Ovary (tissue), 7 donors: ENCODE measurements at regions not wholly inside any gene's neighbourhood (a gene's known extent, or its start where the extent isn't known, plus 50 kb on each side); places are given as distances from the start of the nearest gene placed in this dataset.
"Not testable (repeated sequence)": the region's sequence is repeated elsewhere in the genome, so short reads cannot be mapped to it uniquely, and the experiment has no call there.

ENCODE experiments used
- DNase-seq, 5 donors: peaks; one replicate each; pipeline ENCODE4 v3.0.0-alpha.2; 2019 to 2020
- H3K27ac ChIP-seq, 2 donors: fragments of 200-600 bp; one replicate each; pipeline versions ENCODE4 v1.5.1 to v1.8.0; 2019 to 2022
- H3K27me3 ChIP-seq: fragments of 200-600 bp; one replicate; pipeline ENCODE4 v1.8.0; 2022
- H3K36me3 ChIP-seq: fragments of 200-600 bp; sonication (generic); one replicate; pipeline ENCODE4 v1.5.1; 2019
- H3K4me1 ChIP-seq: one replicate; pipeline ENCODE4 v1.8.1; 2013; ENCODE audit warnings: mild to moderate bottlenecking, moderate library complexity; ENCODE audit not compliant: insufficient read depth
- H3K4me3 ChIP-seq: fragments of 200-600 bp; sonication (generic); one replicate; pipeline ENCODE4 v1.5.1; 2017
- H3K9me3 ChIP-seq, 2 donors: fragments of 200-600 bp in 1 of 2; sonication (generic) in 1 of 2; one replicate each; pipeline versions ENCODE4 v1.5.1 to v1.8.1; 2013 to 2019; ENCODE audit warnings: mild to moderate bottlenecking in 1 of 2, moderate library complexity in 1 of 2
- EP300 ChIP-seq: sonication (generic); formaldehyde crosslinking; IDR thresholded peaks from one replicate; pipeline ENCODE4 v1.6.1; 2017; ENCODE audit warnings: antibody characterized with exemption
- POLR2A ChIP-seq: fragments of 450-650 bp; IDR thresholded peaks from one replicate; pipeline ENCODE4 v1.6.1; 2017; ENCODE audit warnings: antibody characterized with exemption, mild to moderate bottlenecking, moderate library complexity
- WGBS, 3 donors: extraction: QIAGEN DNeasy Blood & Tissue Kit in 1 of 3; methylation state at CpG; one replicate each; pipeline versions ENCODE4 v1.1.5 to v1.1.7; 2013 to 2017; 5-methylcytosine and 5-hydroxymethylcytosine counted together
- intact Hi-C, 4 donors: fragments of 100-400 bp; cut with DNase I; formaldehyde crosslinking; loops; one replicate each; pipeline versions ENCODE4 v1.11.0 to v1.15.1; 2022 to 2023
- TF ChIP-seq, protein P1 (sequence below), 3 donors: fragments of 450-650 bp in 2 of 3; fragments of 200-600 bp in 1 of 3; IDR thresholded peaks; one replicate each; pipeline versions ENCODE4 v1.5.1 to v1.8.0; 2016 to 2022; ENCODE audit warnings: antibody characterized with exemption in 3 of 3, mild to moderate bottlenecking in 1 of 3
- donor health status: DM: no; HTN: no; CAD: no; lungs with moderate emphysema.
- donor health status: DM: no; HTN: no; CAD: no.
- donor health status: Bipolar disorder and iron deficiency.
- donor health status: DM: no; HTN: no; CAD: no.
- donor health status: DM: yes; HTN: yes; CAD: no.

DNA sequence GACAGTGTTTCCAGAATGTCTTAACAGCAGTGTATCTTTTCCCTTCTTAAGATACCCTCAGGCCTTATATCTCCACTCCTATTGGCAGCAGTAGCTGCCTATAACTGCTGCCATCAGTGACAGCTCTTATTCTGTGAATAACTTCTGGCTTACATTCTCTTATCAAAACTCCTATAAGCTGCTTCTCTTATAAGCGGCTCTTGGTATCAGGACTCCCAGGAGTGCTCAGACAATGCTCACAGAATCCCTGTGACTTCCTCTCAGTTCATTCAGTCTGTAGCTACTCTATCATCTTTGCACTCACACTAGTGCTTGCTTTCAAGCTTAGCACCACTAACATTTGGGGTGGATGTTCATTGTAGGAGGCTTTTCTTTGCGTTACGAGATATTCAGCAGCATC lies 143.7 kb upstream of the CDH7 start:
- TF ChIP-seq POLR2A = no peak
- TF ChIP-seq, protein P1, sequence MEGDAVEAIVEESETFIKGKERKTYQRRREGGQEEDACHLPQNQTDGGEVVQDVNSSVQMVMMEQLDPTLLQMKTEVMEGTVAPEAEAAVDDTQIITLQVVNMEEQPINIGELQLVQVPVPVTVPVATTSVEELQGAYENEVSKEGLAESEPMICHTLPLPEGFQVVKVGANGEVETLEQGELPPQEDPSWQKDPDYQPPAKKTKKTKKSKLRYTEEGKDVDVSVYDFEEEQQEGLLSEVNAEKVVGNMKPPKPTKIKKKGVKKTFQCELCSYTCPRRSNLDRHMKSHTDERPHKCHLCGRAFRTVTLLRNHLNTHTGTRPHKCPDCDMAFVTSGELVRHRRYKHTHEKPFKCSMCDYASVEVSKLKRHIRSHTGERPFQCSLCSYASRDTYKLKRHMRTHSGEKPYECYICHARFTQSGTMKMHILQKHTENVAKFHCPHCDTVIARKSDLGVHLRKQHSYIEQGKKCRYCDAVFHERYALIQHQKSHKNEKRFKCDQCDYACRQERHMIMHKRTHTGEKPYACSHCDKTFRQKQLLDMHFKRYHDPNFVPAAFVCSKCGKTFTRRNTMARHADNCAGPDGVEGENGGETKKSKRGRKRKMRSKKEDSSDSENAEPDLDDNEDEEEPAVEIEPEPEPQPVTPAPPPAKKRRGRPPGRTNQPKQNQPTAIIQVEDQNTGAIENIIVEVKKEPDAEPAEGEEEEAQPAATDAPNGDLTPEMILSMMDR (IDR thresholded peaks at IDR 0.05) = no peak
- no peak for TF ChIP-seq EP300

DNA sequence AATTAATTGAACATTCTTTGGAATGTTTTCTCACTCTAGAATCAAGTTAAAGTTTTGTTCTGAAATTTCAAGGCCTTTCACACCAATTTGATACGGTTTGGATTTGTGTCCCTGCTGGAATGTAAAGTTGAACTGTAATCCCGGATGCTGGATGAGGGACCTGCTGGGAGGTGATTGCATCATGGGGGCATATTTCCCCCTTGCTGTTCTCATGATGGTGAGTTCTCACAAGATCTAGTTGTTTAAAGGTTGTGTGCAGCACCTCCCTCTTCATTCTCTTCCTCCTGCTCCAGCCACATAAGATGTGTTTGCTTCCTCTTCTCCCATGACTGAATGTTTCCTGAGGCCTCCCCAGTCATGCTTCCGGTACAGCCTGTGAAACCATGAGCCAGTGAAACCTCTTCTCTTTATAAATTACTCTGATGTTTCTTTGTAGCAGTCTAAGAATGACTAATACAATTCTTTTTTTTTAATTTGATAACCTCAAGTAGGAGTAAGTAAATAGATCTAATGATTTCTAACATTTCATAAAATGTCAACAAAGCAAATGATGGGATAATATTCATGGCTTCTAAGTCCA lies 144.2 kb upstream of the CDH7 start:
- no peaks in the 10 kb centered on the region for H3K9me3 ChIP-seq
- no peak overlapping the region for H3K4me3 ChIP-seq
- DNase-seq = no peak
- no peaks in the 10 kb centered on the region for H3K27me3 ChIP-seq
- no peaks in the 10 kb centered on the region for H3K36me3 ChIP-seq
- no peaks in the 10 kb centered on the region for H3K4me1 ChIP-seq
- no peak for TF ChIP-seq POLR2A
- TF ChIP-seq, protein P1 (IDR thresholded peaks at IDR 0.05) = no peak
- TF ChIP-seq EP300 = no peak
- WGBS, 3 donors = 62 to 68% (median 67%) methylated on average over 3 of the region's 3 CpGs
- intact Hi-C loops = no loop called here
- H3K27ac ChIP-seq = no peak overlapping the region

More for the DNA sequence above, 143.7 kb upstream of the CDH7 start:
- Histone ChIP-seq H3K27me3 (no peaks in the 10 kb centered on the region), H3K9me3 (no peaks in the 10 kb centered on the region), H3K4me1 (no peaks in the 10 kb centered on the region), H3K27ac (no peak overlapping the region), H3K4me3 (no peak overlapping the region), H3K36me3 (no peaks in the 10 kb centered on the region)
- 78 to 89% (median 80%) methylated on average over 3 of the region's 3 CpGs for WGBS, 3 donors
- intact Hi-C loops = no loop called here
- DNase-seq = no peak

DNA sequence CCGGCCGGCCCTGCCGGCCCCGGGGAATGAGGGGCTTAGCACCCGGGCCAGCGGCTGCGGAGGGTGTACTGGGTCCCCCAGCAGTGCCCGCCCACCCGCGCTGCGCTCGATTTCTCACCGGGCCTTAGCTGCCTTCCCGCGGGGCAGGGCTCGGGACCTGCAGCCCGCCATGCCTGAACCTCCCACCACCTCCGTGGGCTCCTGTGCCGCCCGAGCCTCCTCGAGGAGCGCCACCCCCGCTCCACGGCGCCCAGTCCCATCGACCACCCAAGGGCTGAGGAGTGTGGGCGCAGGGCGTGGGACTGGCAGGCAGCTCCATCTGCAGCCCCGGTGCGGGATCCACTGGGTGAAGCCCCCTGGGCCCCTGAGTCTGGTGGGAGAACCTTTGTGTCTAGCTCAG lies 145.5 kb upstream of the CDH7 start:
- H3K4me1 ChIP-seq, H3K27me3 ChIP-seq, H3K4me3 ChIP-seq, DNase-seq, H3K36me3 ChIP-seq, H3K27ac ChIP-seq, H3K9me3 ChIP-seq, intact Hi-C loops: not testable (repeated sequence)
- WGBS, 3 donors = 95 to 99% (median 96%) methylated on average over 25 to 30 of the region's 30 CpGs

DNA sequence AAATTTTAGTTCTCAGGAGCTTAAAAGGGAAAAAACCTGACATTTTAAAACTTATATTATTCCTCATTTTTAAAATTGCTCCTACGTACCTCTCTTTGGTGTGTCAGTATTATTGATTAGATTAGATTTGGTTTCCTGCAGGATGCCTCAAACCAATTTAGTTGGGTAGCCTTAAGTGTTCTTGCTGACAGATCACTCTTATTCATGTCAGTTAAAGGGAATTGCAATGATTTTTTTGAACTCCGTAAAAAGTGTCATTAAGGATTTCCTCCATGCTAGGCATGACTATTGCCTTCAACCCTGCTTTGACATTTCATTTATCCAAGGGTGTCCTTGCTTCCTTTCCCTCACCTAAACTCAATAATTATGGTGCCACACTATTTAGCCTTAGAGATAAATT lies 149.0 kb upstream of the CDH7 start:
- Histone ChIP-seq H3K27me3 (no peaks in the 10 kb centered on the region), H3K4me1 (no peaks in the 10 kb centered on the region), H3K4me3 (no peak overlapping the region), H3K27ac (no peak overlapping the region), H3K9me3 (no peaks in the 10 kb centered on the region), H3K36me3 (no peaks in the 10 kb centered on the region)
- TF ChIP-seq, protein P1 (IDR thresholded peaks at IDR 0.05) = no peak
- TF ChIP-seq EP300 (no peak), POLR2A (no peak)
- intact Hi-C loops = no loop called here
- DNase-seq = no peak
- whole genome bisulfite sequencing, 3 donors = 45 to 65% (median 64%) methylated on average over 2 of the region's 2 CpGs

DNA sequence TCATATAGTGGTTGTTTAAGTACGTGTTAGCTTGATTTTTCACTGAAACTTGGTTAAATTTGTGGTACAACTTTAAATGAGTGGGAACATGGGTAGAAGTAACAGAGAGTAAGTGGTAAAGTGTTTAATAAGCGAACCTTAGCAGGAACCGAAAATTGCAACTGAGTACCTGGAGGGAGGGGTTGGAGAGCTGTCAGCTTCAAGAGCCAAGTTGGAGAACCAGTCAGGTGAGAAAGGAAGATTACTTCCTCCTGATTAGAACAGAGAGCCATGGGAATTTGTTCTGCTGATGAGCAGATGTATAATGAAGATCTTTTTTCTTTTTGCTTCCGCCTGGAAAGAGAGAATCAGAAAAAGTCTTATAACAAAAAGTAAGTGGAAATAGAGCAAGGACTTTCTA lies 158.4 kb upstream of the CDH7 start:
- no peaks in the 10 kb centered on the region for H3K4me1 ChIP-seq
- intact Hi-C loops = no loop called here
- H3K4me3 ChIP-seq = no peak overlapping the region
- H3K27ac ChIP-seq = no peak overlapping the region
- 79 to 87% (median 83%) methylated on average over 4 of the region's 4 CpGs for WGBS, 3 donors
- H3K27me3 ChIP-seq = no peaks in the 10 kb centered on the region
- no peaks in the 10 kb centered on the region for H3K9me3 ChIP-seq
- no peak for DNase-seq
- TF ChIP-seq, protein P1 (IDR thresholded peaks at IDR 0.05) = no peak
- TF ChIP-seq EP300 (no peak), POLR2A (no peak)
- no peaks in the 10 kb centered on the region for H3K36me3 ChIP-seq
